Peyer's patch (tissue), 4 donors: ENCODE measurements at regions not wholly inside any gene's neighbourhood (a gene's known extent, or its start where the extent isn't known, plus 50 kb on each side); places are given as distances from the start of the nearest gene placed in this dataset.
"Not testable (repeated sequence)": the region's sequence is repeated elsewhere in the genome, so short reads cannot be mapped to it uniquely, and the experiment has no call there.

Experiments
- DNase-seq, 3 donors: peaks; one replicate each; pipeline ENCODE4 v3.0.0-alpha.2; 2017 to 2019
- H3K27ac ChIP-seq, 4 donors: fragments of 200-600 bp; sonication (generic); one replicate each; pipeline ENCODE4 v1.5.1; 2016 to 2019
- H3K27me3 ChIP-seq, 2 donors: fragments of 200-600 bp; sonication (generic); one replicate each; pipeline ENCODE4 v1.5.1; 2019
- H3K36me3 ChIP-seq, 3 donors: fragments of 200-600 bp; sonication (generic); one replicate each; pipeline ENCODE4 v1.5.1; 2016 to 2019
- H3K4me1 ChIP-seq, 4 donors: fragments of 200-600 bp; sonication (generic); one replicate each; pipeline ENCODE4 v1.5.1; 2016 to 2019
- H3K4me3 ChIP-seq, 4 donors: fragments of 200-600 bp; sonication (generic); 1 replicate in 3 of 4; 2 replicates in 1 of 4; pipeline ENCODE4 v1.5.1; 2016 to 2019; ENCODE audit warnings: mild to moderate bottlenecking in 1 of 4
- H3K9me3 ChIP-seq, 4 donors: fragments of 200-600 bp; sonication (generic); one replicate each; pipeline ENCODE4 v1.5.1; 2016 to 2019; ENCODE audit warnings: mild to moderate bottlenecking in 1 of 4
- CTCF ChIP-seq, 6 experiments: fragments of 450-650 bp in 4 of 6; fragments of 200-600 bp in 2 of 6; sonication (generic) in 1 of 6; IDR thresholded peaks; one replicate each; pipeline ENCODE4 v1.5.1; 2017 to 2019; ENCODE audit warnings: antibody characterized with exemption in 6 of 6, mild to moderate bottlenecking in 3 of 6, moderate library complexity in 1 of 6
- POLR2A ChIP-seq, 2 donors: fragments of 450-650 bp; IDR thresholded peaks; one replicate each; pipeline ENCODE4 v1.5.1; 2017; ENCODE audit warnings: antibody characterized with exemption in 2 of 2, mild to moderate bottlenecking in 2 of 2, moderate library complexity in 2 of 2

- DNase-seq: no peak
- H3K9me3 ChIP-seq: no peaks in the 10 kb centered on the region
- TF ChIP-seq POLR2A (IDR thresholded peaks at IDR 0.05) (no peak), CTCF (IDR thresholded peaks at IDR 0.05) (no peak)
- H3K4me3 ChIP-seq: no peak overlapping the region
- H3K36me3 ChIP-seq: no peaks in the 10 kb centered on the region
- no peak overlapping the region for H3K27ac ChIP-seq
- no peaks in the 10 kb centered on the region for H3K27me3 ChIP-seq
- H3K4me1 ChIP-seq: no peaks in the 10 kb centered on the region
Observed at GRCh38 chr12:28782812-28783211, 366.3 kb upstream of the FAR2 start.

- Histone ChIP-seq H3K4me1 (no peaks in the 10 kb centered on the region), H3K4me3 (no peak overlapping the region), H3K27ac (no peak overlapping the region), H3K36me3 (no peaks in the 10 kb centered on the region), H3K9me3 (no peaks in the 10 kb centered on the region), H3K27me3 (no peaks in the 10 kb centered on the region)
- no peak for DNase-seq
- TF ChIP-seq CTCF (IDR thresholded peaks at IDR 0.05) (no peak), POLR2A (IDR thresholded peaks at IDR 0.05) (no peak)
Observed at GRCh38 chr12:28787151-28787550, 361.9 kb upstream of the FAR2 start.

GRCh38 chr12:28788256-28788655 is 360.8 kb upstream of the FAR2 start:
- not testable (repeated sequence) for H3K27me3 ChIP-seq, H3K9me3 ChIP-seq, H3K4me1 ChIP-seq, H3K27ac ChIP-seq, H3K36me3 ChIP-seq, DNase-seq, H3K4me3 ChIP-seq

- TF ChIP-seq CTCF (IDR thresholded peaks at IDR 0.05) (no peak), POLR2A (IDR thresholded peaks at IDR 0.05) (no peak)
- no peak for DNase-seq
- Histone ChIP-seq H3K27ac (no peak overlapping the region), H3K27me3 (no peaks in the 10 kb centered on the region), H3K4me3 (no peak overlapping the region), H3K9me3 (no peaks in the 10 kb centered on the region), H3K4me1 (no peaks in the 10 kb centered on the region), H3K36me3 (no peaks in the 10 kb centered on the region)
Observed at GRCh38 chr12:28793581-28794151, 355.4 kb upstream of the FAR2 start.

- H3K4me1 ChIP-seq: no peaks in the 10 kb centered on the region
- TF ChIP-seq POLR2A (IDR thresholded peaks at IDR 0.05) (no peak), CTCF (IDR thresholded peaks at IDR 0.05) (no peak)
- no peak overlapping the region for H3K27ac ChIP-seq
- H3K9me3 ChIP-seq: no peaks in the 10 kb centered on the region
- no peak for DNase-seq
- no peaks in the 10 kb centered on the region for H3K27me3 ChIP-seq
- H3K36me3 ChIP-seq: no peaks in the 10 kb centered on the region
- no peak overlapping the region for H3K4me3 ChIP-seq
Observed at GRCh38 chr12:28794211-28794610, 354.9 kb upstream of the FAR2 start.

GRCh38 chr12:28794786-28795185 is 354.3 kb upstream of the FAR2 start:
- Histone ChIP-seq H3K36me3 (no peaks in the 10 kb centered on the region), H3K4me1 (no peaks in the 10 kb centered on the region), H3K27ac (no peak overlapping the region), H3K4me3 (no peak overlapping the region), H3K27me3 (no peaks in the 10 kb centered on the region), H3K9me3 (no peaks in the 10 kb centered on the region)
- no peak for TF ChIP-seq POLR2A (IDR thresholded peaks at IDR 0.05)
- TF ChIP-seq CTCF (IDR thresholded peaks at IDR 0.05): no peak
- DNase-seq: no peak
